ENCODE measurements at regions not wholly inside any gene's neighbourhood (a gene's known extent, or its start where the extent isn't known, plus 50 kb on each side); places are given as distances from the start of the nearest gene placed in this dataset.

GRCh38 chr5:15254607-15255006, 245.4 kb upstream of the FBXL7 start:
- H2BK12ac ChIP-seq (ENCODE audit: low read depth, low read length): no peak overlapping the region
- H3K9ac ChIP-seq (replicated peaks in 1 of 4; ENCODE audit: extremely low read depth in 1 of 4, low read depth in 3 of 4, low read length in 3 of 4): no peak overlapping the region
- no peaks in the 10 kb centered on the region for H4K20me1 ChIP-seq (replicated peaks in 1 of 2; ENCODE audit: control insufficient read depth in 1 of 2, insufficient read depth in 2 of 2, low read length in 2 of 2)
- ChIA-PET POLR2A (ENCODE audit: partially characterized antibody) (no interaction called here), CTCF (ENCODE audit: partially characterized antibody) (no interaction called here)
- FAIRE-seq: no peak
- H3K4me2 ChIP-seq (ENCODE audit: insufficient read depth in 1 of 2, low read depth in 2 of 2, low read length in 2 of 2): no peak overlapping the region
- H3K36me3 ChIP-seq (ENCODE audit: control insufficient read depth in 2 of 4, insufficient read depth in 4 of 4, low read length in 3 of 4): no peaks in the 10 kb centered on the region
- no peaks in the 10 kb centered on the region for H3K4me1 ChIP-seq (replicated peaks in 1 of 4; ENCODE audit: control insufficient read depth in 3 of 4, insufficient read depth in 4 of 4, low read length in 3 of 4)
- H3K56ac ChIP-seq (replicated peaks; ENCODE audit: insufficient read length, low read depth, low read length): no peak overlapping the region
- no peak overlapping the region for H3K23ac ChIP-seq (ENCODE audit: insufficient read length)
- H3K4ac ChIP-seq (replicated peaks; ENCODE audit: insufficient read length, low read depth, low read length): no peak overlapping the region
- no peak overlapping the region for H3K27ac ChIP-seq (ENCODE audit: low read depth, low read length)
- no peaks in the 10 kb centered on the region; the same call in 1 of the 2 replicates for H3K23me2 ChIP-seq (ENCODE audit: low read depth, low read length)
- no peak overlapping the region for H2AFZ ChIP-seq (ENCODE audit: low read length)
- H4K8ac ChIP-seq (ENCODE audit: extremely low read depth, insufficient read depth, low read length): no peak overlapping the region
- no peak overlapping the region for H3K18ac ChIP-seq (ENCODE audit: extremely low read depth, low read length)
- H2BK5ac ChIP-seq (ENCODE audit: low read depth, low read length): no peak overlapping the region
- no peaks in the 10 kb centered on the region for H3K9me3 ChIP-seq (ENCODE audit: insufficient read depth in 2 of 2, low read depth in 1 of 2, low read length in 1 of 2)
- no peak overlapping the region for H3K4me3 ChIP-seq (ENCODE audit: extremely low read depth in 1 of 4, insufficient read depth in 2 of 4, low read depth in 3 of 4, low read length in 4 of 4)
- H3K14ac ChIP-seq (ENCODE audit: insufficient read length): no peak overlapping the region
- H2AK5ac ChIP-seq (ENCODE audit: low read depth, low read length): no peak overlapping the region
- no peak overlapping the region for H2BK15ac ChIP-seq (ENCODE audit: low read length)
- no peak overlapping the region for H2BK120ac ChIP-seq (replicated peaks; ENCODE audit: low read depth, low read length)
- WGBS, 2 experiments (ENCODE audit: extremely low coverage in 1 of 2, insufficient coverage in 1 of 2, insufficient read length in 1 of 2, insufficient replicate concordance in 2 of 2, low coverage in 1 of 2, low lambda C conversion rate in 2 of 2, missing lambda C conversion rate in 1 of 2): 80% methylated on average over 3 of the region's 3 CpGs; no CpG with 5 or more reads in 1 of the 2 experiments
- H3K79me2 ChIP-seq (ENCODE audit: control insufficient read depth in 1 of 2, insufficient read depth in 2 of 2, low read length in 2 of 2): no peaks in the 10 kb centered on the region
- no peak for DNase-seq (ENCODE audit: low read depth in 1 of 2, low spot score in 2 of 2)
- H3K27me3 ChIP-seq (replicated peaks in 1 of 4; ENCODE audit: control insufficient read depth in 3 of 4, extremely low read depth in 1 of 4, insufficient read depth in 3 of 4, low read length in 3 of 4): no peaks in the 10 kb centered on the region
- no peaks in the 10 kb centered on the region for H3K79me1 ChIP-seq (ENCODE audit: low read depth, low read length)
- H2BK20ac ChIP-seq (ENCODE audit: low read length): no peak overlapping the region
- no peak overlapping the region for H4K5ac ChIP-seq (ENCODE audit: insufficient read length, low read depth, low read length)
- no peak overlapping the region for H4K91ac ChIP-seq (replicated peaks; ENCODE audit: insufficient read length, low read length)
- no peak for TF ChIP-seq ZNF274 (IDR thresholded peaks at IDR 0.05; ENCODE audit: borderline replicate concordance, extremely low read depth, low read length)
- no peak for TF ChIP-seq EGR1 (IDR thresholded peaks at IDR 0.05; ENCODE audit: borderline replicate concordance, low read depth, low read length)
- TF ChIP-seq MAFK (IDR thresholded peaks at IDR 0.05; ENCODE audit: low read depth, low read length): no peak
- no peak for TF ChIP-seq GABPA (IDR thresholded peaks at IDR 0.05; ENCODE audit: borderline replicate concordance, insufficient read depth, low read length)
- no peak for TF ChIP-seq EZH2 (IDR thresholded peaks at IDR 0.05; ENCODE audit: low read depth, low read length, severe bottlenecking)
- TF ChIP-seq HDAC2 (IDR thresholded peaks at IDR 0.05; ENCODE audit: borderline replicate concordance in 1 of 2, low read depth in 2 of 2, low read length in 2 of 2): no peak
- TF ChIP-seq, protein P1, sequence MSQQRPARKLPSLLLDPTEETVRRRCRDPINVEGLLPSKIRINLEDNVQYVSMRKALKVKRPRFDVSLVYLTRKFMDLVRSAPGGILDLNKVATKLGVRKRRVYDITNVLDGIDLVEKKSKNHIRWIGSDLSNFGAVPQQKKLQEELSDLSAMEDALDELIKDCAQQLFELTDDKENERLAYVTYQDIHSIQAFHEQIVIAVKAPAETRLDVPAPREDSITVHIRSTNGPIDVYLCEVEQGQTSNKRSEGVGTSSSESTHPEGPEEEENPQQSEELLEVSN (IDR thresholded peaks at IDR 0.05): no peak
- TF ChIP-seq SIX5 (IDR thresholded peaks at IDR 0.05; ENCODE audit: low read depth, low read length): no peak
- no peak for TF ChIP-seq RBBP5 (IDR thresholded peaks at IDR 0.05; ENCODE audit: borderline replicate concordance, low read depth, low read length)
- TF ChIP-seq RNF2 (IDR thresholded peaks at IDR 0.05; ENCODE audit: borderline replicate concordance, low read depth, low read length, missing control alignments, poor library complexity, severe bottlenecking): no peak
- no peak for TF ChIP-seq CREB1 (IDR thresholded peaks at IDR 0.05)
- no peak for TF ChIP-seq CTBP2 (IDR thresholded peaks at IDR 0.05; ENCODE audit: borderline replicate concordance, insufficient read depth, insufficient read length, low read length)

Measured in H1 (cell line).